ENCODE measurements at regions not wholly inside any gene's neighbourhood (a gene's known extent, or its start where the extent isn't known, plus 50 kb on each side); places are given as distances from the start of the nearest gene placed in this dataset.
"Not testable (repeated sequence)": the region's sequence is repeated elsewhere in the genome, so short reads cannot be mapped to it uniquely, and the experiment has no call there.

GRCh38 chr9:764986-765385 is 76.5 kb upstream of the DMRT1 start:
- H3K36me3 Mint-ChIP-seq: no peaks in the 10 kb centered on the region
- peaks cover 2 to 7% of the 10 kb centered on the region in 2 donors for H3K4me1 Mint-ChIP-seq
- H3K9me3 Mint-ChIP-seq: peaks cover 0 to 3% (median 0%) of the 10 kb centered on the region in 6 donors
- no peak overlapping the region for H3K4me3 Mint-ChIP-seq
- no peak overlapping the region for H3K27ac Mint-ChIP-seq
- peaks cover 2 to 19% (median 5%) of the 10 kb centered on the region in 3 donors for H3K27me3 Mint-ChIP-seq (ENCODE audit: low read depth in 3 of 3)
- no peak for DNase-seq

GRCh38 chr9:767061-767561 is 74.4 kb upstream of the DMRT1 start:
- not testable (repeated sequence) for H3K27ac Mint-ChIP-seq, H3K4me3 Mint-ChIP-seq
- peaks cover 6 to 23% (median 7%) of the 10 kb centered on the region in 3 donors for H3K27me3 Mint-ChIP-seq (ENCODE audit: low read depth in 3 of 3)

GRCh38 chr9:776086-776485 is 65.4 kb upstream of the DMRT1 start:
- no peak overlapping the region for H3K4me3 Mint-ChIP-seq
- no peaks in the 10 kb centered on the region for H3K4me1 Mint-ChIP-seq
- DNase-seq: no peak
- peaks cover 5 to 20% (median 6%) of the 10 kb centered on the region in 3 donors for H3K27me3 Mint-ChIP-seq (ENCODE audit: low read depth in 3 of 3)
- no peaks in the 10 kb centered on the region for H3K36me3 Mint-ChIP-seq
- no peak overlapping the region for H3K27ac Mint-ChIP-seq
- peaks cover 0 to 5% (median under 1%) of the 10 kb centered on the region in 6 donors for H3K9me3 Mint-ChIP-seq

More at GRCh38 chr9:767061-767561, 74.4 kb upstream of the DMRT1 start:
- DNase-seq, H3K9me3 Mint-ChIP-seq, H3K4me1 Mint-ChIP-seq, H3K36me3 Mint-ChIP-seq: not testable (repeated sequence)

- no peaks in the 10 kb centered on the region for H3K4me1 Mint-ChIP-seq
- H3K27ac Mint-ChIP-seq: no peak overlapping the region
- H3K27me3 Mint-ChIP-seq (ENCODE audit: low read depth in 3 of 3): peaks cover 3 to 13% (median 5%) of the 10 kb centered on the region in 3 donors
- peaks cover 0 to 5% (median under 1%) of the 10 kb centered on the region in 6 donors for H3K9me3 Mint-ChIP-seq
- no peak overlapping the region for H3K4me3 Mint-ChIP-seq
- no peak for DNase-seq
- no peaks in the 10 kb centered on the region for H3K36me3 Mint-ChIP-seq
These were observed 63.5 kb upstream of the DMRT1 start for GRCh38 chr9:777978-778377.

GRCh38 chr9:784202-784601 is 57.3 kb upstream of the DMRT1 start:
- Mint-ChIP-seq H3K27ac (no peak overlapping the region), H3K4me1 (peaks cover 0 to 7% of the 10 kb centered on the region in 2 donors), H3K36me3 (no peaks in the 10 kb centered on the region), H3K4me3 (no peak overlapping the region), H3K9me3 (no peaks in the 10 kb centered on the region), H3K27me3 (ENCODE audit: low read depth in 3 of 3) (peaks cover 0 to 5% (median 0%) of the 10 kb centered on the region in 3 donors)
- no peak for DNase-seq

DNA sequence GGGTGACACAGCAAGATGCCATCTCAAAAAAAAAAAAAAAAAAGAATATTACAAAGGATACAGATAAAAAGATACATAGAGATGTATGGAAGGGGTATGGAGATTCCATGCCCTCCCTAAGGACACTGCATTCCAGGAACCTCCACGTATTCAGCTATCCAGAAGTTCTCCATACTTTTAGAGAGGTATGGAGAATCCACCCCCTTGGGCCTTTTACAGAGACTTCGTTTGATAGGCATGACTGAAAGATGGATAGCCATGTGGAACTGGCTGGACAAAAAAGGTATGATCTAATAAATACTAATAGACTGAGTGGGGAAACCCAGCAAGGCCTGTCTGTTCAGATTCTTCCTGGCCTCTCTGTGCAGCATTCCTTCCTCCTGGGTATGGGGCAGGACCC is 56.6 kb upstream of the DMRT1 start:
- no peak overlapping the region for H3K4me3 Mint-ChIP-seq
- no peak for DNase-seq
- H3K27me3 Mint-ChIP-seq (ENCODE audit: low read depth in 3 of 3): peaks cover 0 to 5% (median 0%) of the 10 kb centered on the region in 3 donors
- H3K27ac Mint-ChIP-seq: no peak overlapping the region
- H3K4me1 Mint-ChIP-seq: peaks cover 0 to 7% of the 10 kb centered on the region in 2 donors
- H3K9me3 Mint-ChIP-seq: no peaks in the 10 kb centered on the region
- H3K36me3 Mint-ChIP-seq: no peaks in the 10 kb centered on the region

GRCh38 chr9:785997-786396 is 55.5 kb upstream of the DMRT1 start:
- DNase-seq: no peak
- H3K27me3 Mint-ChIP-seq (ENCODE audit: low read depth in 3 of 3): no peaks in the 10 kb centered on the region

DNA sequence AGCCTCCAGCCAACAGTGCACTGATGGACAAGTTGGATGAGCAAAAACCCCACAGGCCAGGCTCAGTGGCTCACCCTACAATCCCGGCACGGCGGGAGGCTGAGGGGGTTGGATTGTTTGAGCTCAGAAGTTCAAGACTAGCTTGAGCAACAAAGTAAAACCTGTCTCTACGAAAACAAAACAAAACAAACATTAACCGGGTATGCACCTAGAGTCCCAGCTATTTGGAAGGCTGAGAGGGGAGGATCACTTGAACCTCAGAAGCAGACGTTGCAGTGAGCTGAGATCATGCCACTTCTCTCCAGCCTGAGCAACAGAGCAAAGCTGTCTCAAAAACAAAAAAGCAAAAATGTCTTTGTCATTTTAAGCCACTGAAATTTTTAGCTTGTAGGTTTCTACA is 55.1 kb upstream of the DMRT1 start:
- Mint-ChIP-seq H3K4me1 (peaks cover 0 to 7% of the 10 kb centered on the region in 2 donors), H3K27me3 (ENCODE audit: low read depth in 3 of 3) (no peaks in the 10 kb centered on the region), H3K9me3 (no peaks in the 10 kb centered on the region), H3K4me3 (no peak overlapping the region), H3K27ac (no peak overlapping the region), H3K36me3 (no peaks in the 10 kb centered on the region)
- no peak for DNase-seq

More at GRCh38 chr9:785997-786396, 55.5 kb upstream of the DMRT1 start:
- no peak overlapping the region for H3K4me3 Mint-ChIP-seq
- no peaks in the 10 kb centered on the region for H3K36me3 Mint-ChIP-seq
- H3K27ac Mint-ChIP-seq: no peak overlapping the region
- peaks cover 0 to 7% of the 10 kb centered on the region in 2 donors for H3K4me1 Mint-ChIP-seq
- H3K9me3 Mint-ChIP-seq: no peaks in the 10 kb centered on the region

DNA sequence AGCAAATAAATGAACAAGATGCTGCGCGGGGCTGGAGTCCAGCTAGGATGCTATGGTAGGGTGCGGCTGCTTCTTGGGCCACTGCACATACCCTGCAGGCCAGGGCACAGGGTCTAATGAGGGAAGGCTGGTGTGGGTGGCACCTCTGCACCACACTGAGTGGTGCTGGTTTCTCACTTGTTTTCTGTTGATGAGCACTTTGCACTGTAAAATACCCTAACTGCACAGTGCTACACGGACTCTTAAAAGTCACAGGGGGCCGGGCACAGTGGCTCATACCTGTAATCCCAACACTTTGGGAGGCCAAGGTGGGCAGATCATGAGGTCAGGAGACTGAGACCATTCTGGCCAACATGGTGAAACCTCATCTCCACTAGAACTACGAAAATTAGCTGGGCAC is 52.7 kb upstream of the DMRT1 start:
- no peaks in the 10 kb centered on the region for H3K9me3 Mint-ChIP-seq
- no peak overlapping the region for H3K27ac Mint-ChIP-seq
- H3K4me3 Mint-ChIP-seq: no peak overlapping the region
- no peaks in the 10 kb centered on the region for H3K27me3 Mint-ChIP-seq (ENCODE audit: low read depth in 3 of 3)
- no peak for DNase-seq
- peaks cover 0 to 7% of the 10 kb centered on the region in 2 donors for H3K4me1 Mint-ChIP-seq
- H3K36me3 Mint-ChIP-seq: no peaks in the 10 kb centered on the region

All from immature natural killer cell (primary cell).